Gastrocnemius medialis (tissue), 4 donors: ENCODE measurements at regions not wholly inside any gene's neighbourhood (a gene's known extent, or its start where the extent isn't known, plus 50 kb on each side); places are given as distances from the start of the nearest gene placed in this dataset.

Experiments
- POLR2A ChIP-seq, 2 donors: fragments of 450-650 bp; IDR thresholded peaks; one replicate each; pipeline ENCODE4 v1.6.1; 2017; ENCODE audit warnings: antibody characterized with exemption in 2 of 2, mild to moderate bottlenecking in 2 of 2, moderate library complexity in 2 of 2
- TF ChIP-seq, protein P1 (sequence below), 5 experiments: fragments of 450-650 bp in 3 of 5; fragments of 200-600 bp in 2 of 5; sonication (generic) in 2 of 5; IDR thresholded peaks in 4 of 5; conservative IDR thresholded peaks in 1 of 5; 1 replicate in 4 of 5; 2 replicates in 1 of 5; pipeline ENCODE4 v1.5.1; 2016 to 2019; ENCODE audit warnings: antibody characterized with exemption in 5 of 5, mild to moderate bottlenecking in 3 of 5, moderate library complexity in 3 of 5

DNA sequence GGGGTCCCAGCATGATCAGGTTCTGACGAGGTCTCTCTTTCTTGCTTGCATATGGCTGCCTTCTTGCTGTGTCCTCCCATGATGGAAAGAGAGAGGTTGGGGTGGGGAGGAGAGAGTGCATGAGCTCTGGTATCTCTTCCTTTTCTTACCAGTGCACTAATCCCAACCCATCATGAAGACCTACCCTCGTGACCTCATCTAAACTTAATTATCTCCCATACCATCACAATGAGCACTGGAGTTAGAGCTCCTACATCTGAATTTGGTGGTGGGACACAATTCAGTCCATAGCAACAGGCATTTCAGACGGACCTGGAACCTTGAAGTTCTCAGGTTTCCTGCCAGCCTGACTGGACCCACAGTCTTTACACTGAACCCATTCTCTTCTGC is 125.2 kb upstream of the ZNF648 start:
- TF ChIP-seq, protein P1, sequence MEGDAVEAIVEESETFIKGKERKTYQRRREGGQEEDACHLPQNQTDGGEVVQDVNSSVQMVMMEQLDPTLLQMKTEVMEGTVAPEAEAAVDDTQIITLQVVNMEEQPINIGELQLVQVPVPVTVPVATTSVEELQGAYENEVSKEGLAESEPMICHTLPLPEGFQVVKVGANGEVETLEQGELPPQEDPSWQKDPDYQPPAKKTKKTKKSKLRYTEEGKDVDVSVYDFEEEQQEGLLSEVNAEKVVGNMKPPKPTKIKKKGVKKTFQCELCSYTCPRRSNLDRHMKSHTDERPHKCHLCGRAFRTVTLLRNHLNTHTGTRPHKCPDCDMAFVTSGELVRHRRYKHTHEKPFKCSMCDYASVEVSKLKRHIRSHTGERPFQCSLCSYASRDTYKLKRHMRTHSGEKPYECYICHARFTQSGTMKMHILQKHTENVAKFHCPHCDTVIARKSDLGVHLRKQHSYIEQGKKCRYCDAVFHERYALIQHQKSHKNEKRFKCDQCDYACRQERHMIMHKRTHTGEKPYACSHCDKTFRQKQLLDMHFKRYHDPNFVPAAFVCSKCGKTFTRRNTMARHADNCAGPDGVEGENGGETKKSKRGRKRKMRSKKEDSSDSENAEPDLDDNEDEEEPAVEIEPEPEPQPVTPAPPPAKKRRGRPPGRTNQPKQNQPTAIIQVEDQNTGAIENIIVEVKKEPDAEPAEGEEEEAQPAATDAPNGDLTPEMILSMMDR (IDR thresholded peaks at IDR 0.05 in 4 of 5, conservative IDR thresholded peaks at IDR 0.05 in 1 of 5) = no peak
- TF ChIP-seq POLR2A (IDR thresholded peaks at IDR 0.05) = no peak
